Hematopoietic multipotent progenitor cell (in vitro differentiated cells): ENCODE measurements at regions not wholly inside any gene's neighbourhood (a gene's known extent, or its start where the extent isn't known, plus 50 kb on each side); places are given as distances from the start of the nearest gene placed in this dataset.
A peak's percentile ranks its signal among the peaks of the same experiment; 100 is the strongest.

Experiments
- DNase-seq, 3 donors: peaks; one replicate each; pipeline ENCODE4 v3.0.0-alpha.2; 2011 to 2015; ENCODE audit warnings: low read depth in 2 of 3, low spot score in 2 of 3

DNA sequence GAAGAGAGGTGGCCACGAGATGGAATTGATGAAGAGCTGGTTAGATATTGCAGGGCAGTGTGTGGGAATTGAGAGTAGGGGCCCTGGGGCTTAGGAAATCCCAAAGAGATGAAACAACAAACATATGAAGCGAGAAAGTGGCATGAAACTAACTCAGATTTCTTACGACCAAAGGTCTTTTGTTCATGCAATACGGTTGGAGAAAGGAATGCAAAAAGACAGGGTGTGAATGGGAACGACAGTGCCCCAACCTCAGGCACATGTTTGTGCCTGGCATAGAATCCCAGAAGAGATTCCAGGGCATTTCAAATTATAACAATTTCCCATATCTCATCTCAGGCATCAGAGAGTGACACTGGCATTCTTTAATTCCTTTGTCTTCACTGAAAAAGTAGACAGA is 199.2 kb downstream of the ACTL7B start:
- no peak for DNase-seq

DNA sequence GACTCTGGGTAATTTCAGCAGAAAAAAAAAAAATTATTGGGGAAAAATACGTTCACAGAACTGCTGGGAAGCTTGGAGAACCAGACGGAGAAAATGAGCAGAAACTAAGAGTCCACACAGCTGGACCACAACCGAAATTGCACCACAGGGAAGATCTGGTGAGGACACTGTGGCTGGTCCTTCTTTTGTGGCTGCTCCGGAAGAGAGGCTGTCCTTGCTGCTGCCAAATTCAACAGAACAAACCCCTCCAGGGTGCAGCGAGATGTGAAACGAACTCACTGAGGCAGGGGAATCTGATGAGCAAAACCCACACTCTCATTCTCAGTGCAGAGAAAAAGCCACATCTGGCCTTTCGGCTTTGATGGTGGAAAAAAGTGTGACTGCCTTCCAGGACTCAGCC is 200.0 kb downstream of the ACTL7B start:
- no peak for DNase-seq

DNA sequence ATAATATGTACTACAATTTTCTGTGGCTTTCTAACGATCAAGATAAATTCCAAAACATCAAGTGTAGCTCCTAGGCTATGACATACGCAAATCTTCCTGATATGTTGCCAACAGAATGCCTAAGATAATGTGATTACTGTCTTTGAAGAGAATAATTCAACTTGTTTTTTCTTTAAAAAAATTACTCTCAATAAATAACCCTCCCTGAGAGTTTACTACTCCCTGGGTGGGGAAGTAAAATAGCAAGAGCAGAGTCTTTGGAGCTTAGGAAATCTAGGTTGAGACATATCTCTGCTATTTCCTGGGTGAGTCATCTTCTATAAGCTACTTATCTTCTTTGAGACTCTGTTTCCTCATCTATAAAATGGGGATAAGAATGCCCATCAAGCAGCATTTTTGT is 201.2 kb downstream of the ACTL7B start:
- DNase-seq, result no peak

DNA sequence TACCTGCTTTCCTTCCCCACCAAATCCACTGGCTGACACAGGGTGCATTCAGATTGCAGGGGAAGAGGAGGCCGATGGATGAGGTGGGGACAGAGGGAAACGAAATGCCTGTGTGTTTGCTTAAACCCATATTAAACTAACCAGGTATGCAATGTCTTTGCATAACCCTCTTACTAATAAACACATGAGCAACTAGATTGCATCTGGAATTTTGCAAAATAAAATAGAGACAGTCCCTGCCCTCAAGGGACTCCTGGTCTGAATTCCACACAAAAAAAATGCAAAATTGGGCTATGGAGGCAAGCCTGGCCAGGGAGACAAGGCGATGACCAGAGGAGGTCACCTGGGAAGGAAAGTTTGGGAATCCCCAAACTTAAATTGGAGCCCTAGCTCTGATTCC is 202.9 kb downstream of the ACTL7B start:
- DNase-seq, result no peak

DNA sequence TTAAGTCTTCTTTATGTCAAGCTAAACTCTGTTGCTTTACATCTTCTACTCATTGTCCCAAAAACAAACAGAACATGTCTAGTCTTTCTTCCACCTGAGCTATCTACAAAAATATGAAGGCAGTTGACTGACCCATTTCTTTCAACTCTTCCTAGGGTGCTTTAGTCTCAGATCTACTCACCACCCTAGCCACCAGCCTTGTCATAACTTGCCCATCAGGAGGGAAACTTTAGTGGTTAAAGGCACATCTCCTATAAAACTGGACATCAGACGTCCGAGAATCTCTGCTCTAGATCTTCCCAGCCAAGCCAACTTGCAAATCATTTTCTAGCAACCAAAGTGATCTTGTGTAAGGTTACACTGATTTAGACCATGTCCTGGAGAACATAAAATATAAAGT is 205.0 kb downstream of the ACTL7B start:
- no peak for DNase-seq

DNA sequence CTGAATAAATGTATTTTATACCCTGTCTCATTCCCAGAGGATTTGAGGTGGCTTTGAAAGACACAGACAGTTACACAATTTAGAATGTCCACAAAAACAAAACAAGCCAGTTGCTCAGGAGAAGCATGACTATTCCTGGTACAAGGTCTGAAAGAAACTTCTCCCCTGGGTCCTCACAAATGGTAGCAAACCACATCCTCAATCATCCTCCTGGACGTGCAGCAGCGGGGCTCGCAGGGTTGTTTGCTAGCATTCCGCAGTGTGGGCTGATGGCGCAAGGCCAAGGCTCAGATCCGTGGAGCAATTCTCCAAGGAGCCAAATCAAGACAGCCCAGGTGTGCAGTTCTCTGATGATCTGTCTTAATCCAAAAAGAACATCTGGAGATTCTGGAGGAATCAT is 210.3 kb downstream of the ACTL7B start:
- DNase-seq, result peak in 1 of 3 donors; percentile 34

DNA sequence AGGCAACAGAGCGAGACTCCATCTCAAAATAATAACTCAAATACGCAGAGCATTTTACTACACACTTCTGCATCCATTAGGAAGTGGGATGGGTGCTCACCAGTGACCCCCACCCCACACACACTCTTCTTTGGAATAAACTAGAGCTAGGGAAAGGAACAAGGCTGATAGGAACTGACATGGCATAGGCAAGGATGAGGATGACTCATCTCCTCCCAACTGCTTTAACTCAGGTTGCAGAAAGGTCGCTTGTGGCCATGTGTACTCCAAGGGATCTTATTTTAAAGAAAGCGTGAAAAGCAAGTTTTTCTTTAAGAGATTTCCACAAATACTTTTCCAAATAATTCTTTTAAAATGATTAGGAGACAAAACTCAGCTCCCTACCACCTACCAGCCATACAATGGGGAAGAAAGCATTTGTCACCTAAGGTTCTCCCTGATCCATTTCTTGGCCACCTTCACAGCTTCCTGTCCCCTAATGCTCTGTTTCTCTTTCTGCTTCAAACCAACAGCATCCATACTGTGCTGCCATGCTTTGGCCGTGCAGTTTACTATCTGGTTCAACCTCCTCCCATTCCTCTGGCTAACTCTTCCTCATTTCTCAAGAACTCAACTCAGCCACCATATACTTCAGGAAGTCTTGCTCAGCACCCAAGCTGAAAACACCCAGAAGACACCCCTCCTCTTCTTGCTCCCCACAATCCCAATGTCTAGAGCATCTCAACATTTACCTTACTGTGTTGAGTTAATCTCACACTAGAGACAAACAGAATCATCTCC is 211.9 kb downstream of the ACTL7B start:
- no peak for DNase-seq

DNA sequence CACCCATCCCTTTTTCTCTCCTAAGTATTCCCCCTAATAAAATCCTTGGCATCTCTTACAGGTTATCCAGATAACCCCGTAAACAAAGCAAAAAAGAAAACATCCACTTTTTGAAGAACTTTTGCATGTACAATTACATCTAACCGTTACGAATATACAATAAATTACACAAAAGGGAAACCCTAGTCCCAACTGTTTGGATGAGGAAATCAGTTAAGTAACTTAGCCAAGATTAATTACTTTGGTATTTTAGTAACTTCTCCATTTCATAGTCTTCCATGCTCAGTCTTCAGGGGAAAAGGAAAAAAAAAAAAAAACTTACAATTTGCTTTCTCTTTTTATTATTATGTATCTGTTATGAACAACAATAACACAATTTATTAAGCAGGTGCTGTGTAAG is 212.9 kb downstream of the ACTL7B start:
- DNase-seq, result peak in 1 of 3 donors; percentile 72

DNA sequence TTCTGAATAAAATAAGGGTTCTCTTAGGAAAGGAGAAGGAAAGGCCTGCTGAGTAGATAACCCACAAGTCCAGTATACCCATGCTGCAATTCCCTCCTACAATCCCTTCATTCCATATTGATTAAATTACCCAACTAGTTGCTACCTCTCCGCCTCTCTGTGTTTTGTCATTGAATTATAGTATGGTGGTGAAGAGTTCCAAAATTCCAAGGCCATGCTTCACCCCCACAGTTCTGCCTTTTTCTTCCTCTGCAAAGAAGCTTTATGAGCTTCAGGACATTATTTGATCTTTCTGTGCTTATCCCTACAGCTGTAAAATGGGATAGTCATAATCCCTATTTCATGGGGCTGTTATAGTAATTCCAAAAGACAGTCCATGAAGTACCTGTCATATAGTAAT is 215.6 kb downstream of the ACTL7B start:
- DNase-seq, result no peak

DNA sequence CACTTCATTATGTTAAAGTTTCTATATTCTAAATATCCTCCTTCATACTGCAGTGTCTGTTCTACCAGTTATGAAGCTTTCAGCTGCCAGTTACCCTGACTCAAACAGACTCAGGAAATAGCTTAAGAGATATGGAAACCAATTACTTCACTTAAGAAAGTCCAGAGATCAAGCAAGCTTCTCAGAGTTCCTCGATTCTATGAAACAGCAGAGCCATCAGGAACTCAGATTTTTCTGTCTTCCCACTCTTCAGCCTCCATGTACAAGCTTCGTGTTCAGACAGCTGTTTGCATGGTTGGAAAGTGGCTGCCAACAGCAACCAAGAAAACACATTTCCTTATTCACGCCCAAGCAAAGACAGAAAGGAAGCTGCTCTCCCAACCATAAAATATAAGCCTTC is 216.1 kb downstream of the ACTL7B start:
- DNase-seq, result peak in 1 of 3 donors; percentile 31

DNA sequence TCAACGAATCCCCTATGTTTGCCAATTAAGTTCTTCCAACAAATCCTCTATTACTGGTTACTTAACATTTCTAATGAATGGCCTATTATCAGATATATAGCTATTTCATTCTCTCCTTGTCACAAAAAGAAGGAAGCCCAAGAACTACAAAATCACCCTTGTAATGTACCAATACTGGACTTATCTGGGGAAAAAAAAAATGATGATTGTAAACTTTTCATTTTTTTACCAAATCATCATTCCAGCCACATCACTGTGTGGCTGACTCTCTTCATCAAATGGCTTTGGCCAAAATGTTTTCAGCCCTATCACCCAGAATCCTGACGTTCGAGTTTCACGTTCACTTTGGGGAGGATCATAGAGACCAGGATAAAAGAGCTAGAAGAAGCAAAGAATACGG is 216.7 kb downstream of the ACTL7B start:
- no peak for DNase-seq

DNA sequence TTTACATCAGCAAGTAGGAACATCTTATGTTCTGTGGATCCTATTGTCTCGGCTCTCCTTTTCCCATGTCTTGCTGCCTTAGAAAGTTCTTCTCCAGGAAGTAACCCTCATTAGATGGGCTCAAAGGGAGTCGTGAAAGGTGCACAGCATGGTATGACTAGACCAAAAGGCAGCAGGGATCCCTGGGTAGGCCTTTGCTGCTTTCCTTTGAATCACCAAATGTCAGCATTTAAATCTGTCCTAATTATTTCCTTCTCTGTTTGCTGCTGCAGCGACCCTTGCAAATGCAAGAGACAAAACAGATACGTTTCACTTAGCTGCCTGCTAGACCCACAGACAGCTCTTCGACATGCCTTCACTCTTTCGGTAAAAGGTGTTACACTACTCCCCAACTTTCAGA is 218.4 kb downstream of the ACTL7B start:
- DNase-seq, result no peak

DNA sequence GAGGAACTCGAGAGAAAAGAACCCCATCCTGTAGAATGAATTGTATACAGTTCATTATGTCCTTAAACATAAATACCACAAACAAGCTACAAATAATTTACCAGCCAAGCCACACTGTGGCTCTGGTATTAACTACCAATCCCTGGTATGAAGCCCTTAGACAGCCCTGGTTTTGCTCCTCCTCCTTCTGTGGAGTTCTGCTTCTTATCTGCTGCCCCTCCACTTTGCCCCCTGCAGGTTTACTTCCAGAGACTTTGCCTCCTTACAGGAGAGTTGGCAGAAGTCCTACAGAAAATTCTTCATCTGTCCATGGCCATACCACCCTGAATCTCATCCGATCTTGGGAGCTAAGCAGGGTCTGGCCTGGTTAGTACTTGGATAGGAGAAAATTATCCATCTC is 219.8 kb downstream of the ACTL7B start:
- DNase-seq, result no peak

DNA sequence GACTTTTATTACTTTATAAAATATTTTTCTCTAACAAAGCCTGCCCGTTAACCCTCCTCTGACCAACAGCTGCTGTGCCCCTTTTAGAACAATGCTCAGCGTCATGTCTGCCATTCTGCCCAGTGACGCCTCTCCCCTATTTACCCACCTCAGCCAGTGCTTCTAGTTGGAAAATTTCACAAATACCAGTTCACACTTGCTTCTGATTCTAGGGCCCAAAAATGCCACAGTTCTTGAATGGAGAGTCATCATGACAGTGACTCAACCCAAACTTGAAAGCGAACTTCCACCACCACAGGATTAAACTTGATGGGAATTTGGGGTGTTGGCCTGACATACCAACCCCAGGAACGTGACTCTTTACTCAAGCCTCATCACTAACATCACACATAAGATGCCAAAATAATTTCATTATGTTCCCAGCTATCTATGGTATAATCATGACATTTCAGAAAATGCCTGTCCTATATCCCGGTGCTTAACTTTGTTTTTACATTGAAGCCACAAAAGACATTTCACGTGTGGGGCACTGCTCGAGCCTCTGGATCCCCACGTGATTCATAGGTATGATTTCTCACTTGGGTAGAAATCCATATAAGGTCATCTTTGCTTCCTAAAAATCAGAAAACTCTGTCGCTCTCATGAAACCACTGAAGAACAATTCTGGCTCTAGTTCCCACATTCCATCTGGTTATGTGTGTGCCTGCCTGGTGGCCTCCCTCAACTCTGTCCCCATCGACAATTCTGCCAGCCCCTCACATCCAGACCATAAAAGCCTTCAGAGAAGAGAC is 220.9 kb downstream of the ACTL7B start:
- DNase-seq, result no peak

DNA sequence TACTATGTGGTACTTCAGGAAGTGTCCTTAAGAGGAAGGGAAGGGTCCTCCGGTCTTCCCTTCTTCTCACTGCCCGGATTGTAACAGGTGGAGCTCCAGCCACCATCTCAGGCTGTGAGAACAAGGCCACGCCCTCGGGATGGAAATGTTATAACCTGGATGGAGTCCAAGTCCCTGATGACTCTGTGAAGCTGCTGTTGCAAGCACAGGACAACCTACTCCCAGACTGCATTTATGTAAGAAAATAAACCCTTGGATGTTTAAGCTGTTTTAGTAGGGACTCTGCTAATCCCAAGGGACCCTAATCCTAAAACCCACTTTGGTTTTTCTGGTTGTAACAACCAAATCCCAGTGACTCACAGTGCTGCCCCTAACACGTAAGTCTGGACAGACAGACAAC is 221.6 kb downstream of the ACTL7B start:
- DNase-seq, result no peak

DNA sequence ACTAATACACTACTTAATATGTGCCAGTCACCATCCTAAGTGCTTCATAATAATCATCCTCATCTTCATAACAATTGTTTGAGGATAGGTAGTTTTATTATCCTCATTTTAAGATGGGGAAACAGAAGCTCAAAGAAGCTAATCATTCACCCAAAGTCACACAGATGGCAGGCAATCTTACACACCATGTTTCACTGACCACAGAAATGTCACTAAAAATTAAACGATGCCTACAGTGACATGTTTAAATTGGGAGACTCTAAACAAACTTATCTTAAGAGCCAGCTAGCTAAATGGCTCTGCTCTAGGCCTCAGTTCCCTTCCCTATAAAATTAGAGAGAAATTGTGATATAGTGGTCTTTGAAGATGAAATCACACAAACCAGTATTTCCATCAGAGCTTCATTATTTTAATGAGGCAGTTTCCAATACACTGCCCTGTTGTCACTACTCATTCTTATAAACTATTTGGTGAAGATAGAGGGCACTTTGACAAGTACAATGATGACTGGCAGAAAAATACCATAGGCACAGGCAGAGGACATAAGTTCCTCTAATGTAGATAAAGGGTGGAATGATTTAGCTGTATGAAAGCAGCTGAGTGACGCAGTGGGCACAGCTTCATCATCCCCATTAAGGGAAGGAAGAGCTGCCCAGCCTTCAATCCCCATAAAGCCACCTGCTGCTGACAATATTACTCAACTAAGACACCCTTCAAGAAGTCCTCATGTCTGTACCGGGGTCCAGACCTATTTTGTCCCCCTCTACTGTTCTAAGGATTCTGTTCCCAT is 224.1 kb downstream of the ACTL7B start:
- DNase-seq, result peak in 1 of 3 donors; percentile 67

DNA sequence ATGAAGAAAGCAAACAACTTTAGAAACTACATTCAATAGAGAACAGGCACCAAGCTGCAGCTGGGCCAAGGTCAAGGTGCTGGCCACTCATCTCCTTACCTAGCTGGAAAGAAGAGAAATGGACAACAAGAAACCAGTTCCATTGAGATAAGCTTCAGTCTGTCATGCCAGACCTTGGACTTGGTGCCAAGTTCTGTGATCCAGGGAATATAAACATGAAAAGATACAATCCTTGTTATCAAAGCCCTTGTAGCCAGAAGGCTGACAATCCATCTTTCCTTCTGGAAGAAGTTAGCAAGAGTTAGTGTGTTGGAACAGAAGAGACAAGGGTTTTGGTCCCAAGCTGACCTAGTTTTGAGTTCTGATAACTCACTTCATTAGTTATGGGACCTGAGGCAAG is 227.5 kb downstream of the ACTL7B start:
- DNase-seq, result no peak

DNA sequence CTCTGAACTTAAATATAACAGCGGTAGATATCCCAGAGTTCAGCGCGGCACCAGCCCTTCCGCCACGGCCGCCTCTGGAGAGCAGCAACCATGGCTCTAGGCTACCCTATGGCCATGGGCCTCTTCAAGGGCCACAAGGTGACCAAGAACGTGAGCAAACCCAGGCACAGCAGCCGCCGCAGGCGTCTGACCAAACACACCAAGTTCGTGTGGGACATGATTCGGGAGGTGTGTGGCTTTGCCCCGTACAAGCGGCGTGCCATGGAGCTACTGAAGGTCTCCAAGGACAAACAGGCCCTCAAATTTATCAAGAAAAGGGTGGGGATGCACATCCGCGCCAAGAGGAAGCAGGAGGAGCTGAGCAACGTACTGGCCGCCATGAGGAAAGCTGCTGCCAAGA is 229.0 kb downstream of the ACTL7B start:
- DNase-seq, result no peak

DNA sequence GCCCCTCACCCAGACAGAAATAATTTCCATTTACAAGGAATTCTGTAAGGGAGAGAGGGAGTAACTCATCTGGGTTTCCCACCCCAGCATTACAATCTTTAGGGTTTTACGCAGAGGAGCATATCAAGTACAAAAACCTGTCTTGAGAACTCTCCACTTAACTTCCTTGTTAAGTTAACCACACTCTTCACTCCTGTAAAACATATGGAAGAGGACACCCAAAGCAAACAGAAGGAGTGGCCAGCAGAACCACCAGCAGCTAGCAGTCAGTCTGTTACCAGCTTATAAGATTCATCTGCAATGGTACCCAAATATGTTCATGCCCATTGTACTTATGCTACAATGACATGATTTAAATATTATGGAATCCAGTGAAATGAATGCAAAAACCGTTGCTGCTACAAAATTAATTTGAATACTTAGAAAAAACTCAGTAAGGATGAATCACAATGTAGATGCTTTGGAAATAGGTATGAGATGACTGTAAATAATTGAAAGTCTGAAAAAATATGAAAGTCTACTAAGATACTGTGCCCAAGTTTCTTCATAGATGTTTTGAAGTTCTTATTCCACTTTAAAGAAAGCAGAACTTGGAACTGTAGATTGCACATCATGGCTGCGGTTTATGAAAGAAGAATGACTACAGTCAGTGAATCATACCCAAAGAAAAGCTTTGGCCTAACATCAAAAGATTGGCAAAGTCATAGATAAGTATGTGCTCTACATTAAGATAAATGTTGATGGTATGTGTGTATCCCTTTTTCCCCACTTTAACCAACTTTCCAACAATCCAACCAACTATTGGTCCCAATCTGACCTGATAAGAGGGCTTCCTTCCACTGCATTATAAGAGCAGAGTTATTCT is 233.6 kb downstream of the ACTL7B start:
- DNase-seq, result no peak

DNA sequence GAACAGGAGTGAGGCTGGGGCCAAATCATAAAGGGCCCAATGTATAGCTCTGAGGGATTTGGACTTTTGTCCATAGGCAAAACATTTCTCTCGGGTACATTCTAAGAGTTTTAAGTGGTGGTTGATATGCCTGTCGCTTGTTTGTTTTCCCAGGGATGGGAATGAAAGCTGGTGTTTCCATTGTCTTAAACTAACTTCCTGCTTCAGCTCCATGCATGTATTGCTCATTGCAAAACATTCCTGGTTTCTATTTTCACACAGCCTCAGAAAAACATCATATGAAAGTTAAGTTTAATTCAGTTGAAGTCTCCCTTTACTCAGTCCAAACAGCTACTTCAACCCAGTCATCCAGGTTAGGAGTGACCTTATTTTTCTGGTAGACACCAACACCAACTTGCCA is 235.0 kb downstream of the ACTL7B start:
- DNase-seq, result no peak
